Psoas muscle (tissue), 7 donors: ENCODE measurements at regions not wholly inside any gene's neighbourhood (a gene's known extent, or its start where the extent isn't known, plus 50 kb on each side); places are given as distances from the start of the nearest gene placed in this dataset.
A peak's percentile ranks its signal among the peaks of the same experiment; 100 is the strongest.

Source experiments
- ATAC-seq, 4 donors: fragments of 200-7000 bp; cut with Tn5 transposase; one replicate each; pipeline ENCODE4 v1.9.1; 2020; ENCODE audit warnings: moderate library complexity in 3 of 4, mild to moderate bottlenecking in 2 of 4
- DNase-seq, 2 donors: peaks; one replicate each; pipeline ENCODE4 v3.0.0-alpha.2; 2020
- H3K27ac ChIP-seq: fragments of 200-600 bp; one replicate; pipeline ENCODE4 v1.8.0; 2022
- H3K27me3 ChIP-seq, 3 donors: fragments of 200-600 bp in 1 of 3; one replicate each; pipeline versions ENCODE4 v1.6.1 to v1.8.0; 2013 to 2022; ENCODE audit warnings: low read length in 2 of 3, mild to moderate bottlenecking in 2 of 3, moderate library complexity in 1 of 3; ENCODE audit not compliant: insufficient read depth in 3 of 3
- H3K36me3 ChIP-seq, 2 donors: fragments of 200-600 bp in 1 of 2; one replicate each; pipeline versions ENCODE4 v1.6.1 to v1.8.0; 2013 to 2022; ENCODE audit warnings: low read depth in 1 of 2, mild to moderate bottlenecking in 1 of 2, moderate library complexity in 1 of 2; ENCODE audit not compliant: insufficient read depth in 1 of 2
- H3K4me1 ChIP-seq: fragments of 200-600 bp; one replicate; pipeline ENCODE4 v1.8.0; 2022
- H3K4me3 ChIP-seq: fragments of 200-600 bp; one replicate; pipeline ENCODE4 v1.8.0; 2022; ENCODE audit warnings: mild to moderate bottlenecking
- H3K9me3 ChIP-seq: fragments of 200-600 bp; one replicate; pipeline ENCODE4 v1.8.0; 2022
- CTCF ChIP-seq: fragments of 200-600 bp; IDR thresholded peaks from one replicate; pipeline ENCODE4 v1.8.0; 2022; ENCODE audit warnings: antibody characterized with exemption
- WGBS, 3 donors: extraction: QIAGEN DNeasy Blood & Tissue Kit; methylation state at CpG; one replicate each; pipeline versions ENCODE4 v1.1.6 to v1.1.7; 2013; 5-methylcytosine and 5-hydroxymethylcytosine counted together
- intact Hi-C, 2 donors: fragments of 100-400 bp; cut with DNase I; formaldehyde crosslinking; loops; one replicate each; pipeline versions ENCODE4 v1.11.0 to v1.14.2; 2022
- donor health status: healthy with polysubstance abuse.
- donor health status: DM: no; HTN: no; CAD: no; lungs with moderate emphysema.
- donor health status: Bipolar disorder and iron deficiency.
- donor health status: healthy.
- donor health status: DM: yes; HTN: yes; CAD: no.
- donor health status: DM: no; HTN: no; CAD: no.
- donor health status: DM: yes; HTN: yes; CAD: no.

GRCh38 chr12:105912882-105913678 lies 225.7 kb downstream of the NUAK1 start:
- ATAC-seq (no peak), DNase-seq (no peak)
- no peaks in the 10 kb centered on the region for H3K4me1 ChIP-seq
- WGBS, 3 donors, result 88 to 90% (median 89%) methylated on average over 9 of the region's 9 CpGs
- H3K9me3 ChIP-seq, result no peaks in the 10 kb centered on the region
- intact Hi-C loops, result no loop called here
- H3K4me3 ChIP-seq, result no peak overlapping the region
- no peaks in the 10 kb centered on the region for H3K36me3 ChIP-seq
- TF ChIP-seq CTCF, result no peak
- no peaks in the 10 kb centered on the region for H3K27me3 ChIP-seq
- H3K27ac ChIP-seq, result no peak overlapping the region

GRCh38 chr12:105915997-105916759 lies 222.6 kb downstream of the NUAK1 start:
- Histone ChIP-seq H3K36me3 (no peaks in the 10 kb centered on the region), H3K4me1 (peaks cover 1% of the 10 kb centered on the region), H3K27me3 (no peaks in the 10 kb centered on the region), H3K27ac (no peak overlapping the region), H3K9me3 (no peaks in the 10 kb centered on the region), H3K4me3 (no peak overlapping the region)
- DNase-seq, result no peak
- intact Hi-C loops, result no loop called here
- WGBS, 3 donors, result 84 to 94% (median 91%) methylated on average over 3 of the region's 3 CpGs
- no peak for ATAC-seq
- TF ChIP-seq CTCF, result no peak

GRCh38 chr12:105916760-105917039 lies 222.1 kb downstream of the NUAK1 start:
- Histone ChIP-seq H3K27me3 (no peaks in the 10 kb centered on the region), H3K27ac (no peak overlapping the region), H3K36me3 (no peaks in the 10 kb centered on the region), H3K4me1 (peaks cover 7% of the 10 kb centered on the region), H3K4me3 (no peak overlapping the region), H3K9me3 (no peaks in the 10 kb centered on the region)
- TF ChIP-seq CTCF, result no peak
- no peak for DNase-seq
- no peak for ATAC-seq
- intact Hi-C loops, result no loop called here

- Histone ChIP-seq H3K27ac (peak overlapping the region; percentile 90), H3K27me3 (no peaks in the 10 kb centered on the region), H3K9me3 (no peaks in the 10 kb centered on the region), H3K4me3 (no peak overlapping the region), H3K36me3 (no peaks in the 10 kb centered on the region), H3K4me1 (peaks cover 24% of the 10 kb centered on the region)
- DNase-seq (no peak), ATAC-seq (no peak)
- intact Hi-C loops, result loop anchor here in 1 of 2 donors (10.0 kb wide), 1 partner anchor 205 kb away; no protein-coding TSS in a partner anchor
- WGBS, 3 donors, result 40 to 58% (median 44%) methylated on average over 4 of the region's 4 CpGs
- no peak for TF ChIP-seq CTCF
These were observed 218.5 kb downstream of the NUAK1 start for GRCh38 chr12:105920161-105920684.
